ENCODE measurements at regions not wholly inside any gene's neighbourhood (a gene's known extent, or its start where the extent isn't known, plus 50 kb on each side); places are given as distances from the start of the nearest gene placed in this dataset.

DNA sequence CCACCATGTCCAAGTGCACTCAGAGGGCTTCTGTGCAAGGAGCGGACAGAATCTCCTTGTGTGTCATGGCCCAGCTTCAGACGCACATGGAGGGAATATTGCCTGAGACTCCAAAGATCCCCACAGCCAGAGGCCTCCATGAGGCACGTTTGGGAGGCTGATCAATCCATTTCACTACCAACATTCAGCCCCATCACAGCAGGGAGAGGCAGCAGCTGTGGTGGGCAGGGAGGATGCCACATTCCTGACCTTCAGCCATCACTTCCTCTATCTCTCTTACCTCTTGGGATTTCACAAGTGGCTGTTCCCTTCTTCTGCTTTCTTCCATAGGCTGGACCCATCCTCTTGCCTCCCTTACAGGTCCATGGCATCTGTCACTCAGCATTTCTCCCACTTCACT lies 82.4 kb upstream of the MBNL2 start:
- Histone ChIP-seq H3K27me3 (ENCODE audit: low read length) (no peaks in the 10 kb centered on the region), H3K79me2 (ENCODE audit: insufficient read depth, low read length) (no peaks in the 10 kb centered on the region), H3K27ac (ENCODE audit: low read depth, low read length) (no peak overlapping the region), H3F3A (ENCODE audit: insufficient read depth) (no peaks in the 10 kb centered on the region), H3K4me2 (ENCODE audit: low read depth, low read length, poor library complexity, severe bottlenecking) (no peak overlapping the region), H3K36me3 (ENCODE audit: low read length) (no peaks in the 10 kb centered on the region), H3K9ac (ENCODE audit: low read length) (no peak overlapping the region), H3K4me3 (ENCODE audit: insufficient read depth, low read length, poor library complexity, severe bottlenecking) (no peak overlapping the region), H2AFZ (ENCODE audit: low read depth, low read length, severe bottlenecking) (no peak overlapping the region), H4K20me1 (ENCODE audit: low read depth, low read length) (no peaks in the 10 kb centered on the region), H3K9me2 (replicated peaks; ENCODE audit: insufficient read depth, low read length) (no peaks in the 10 kb centered on the region), H3K9me3 (ENCODE audit: insufficient read depth, low read length) (no peaks in the 10 kb centered on the region)
- no peak for TF ChIP-seq EZH2phosphoT487 (conservative IDR thresholded peaks at IDR 0.05; ENCODE audit: low read length)
- TF ChIP-seq, protein P1, sequence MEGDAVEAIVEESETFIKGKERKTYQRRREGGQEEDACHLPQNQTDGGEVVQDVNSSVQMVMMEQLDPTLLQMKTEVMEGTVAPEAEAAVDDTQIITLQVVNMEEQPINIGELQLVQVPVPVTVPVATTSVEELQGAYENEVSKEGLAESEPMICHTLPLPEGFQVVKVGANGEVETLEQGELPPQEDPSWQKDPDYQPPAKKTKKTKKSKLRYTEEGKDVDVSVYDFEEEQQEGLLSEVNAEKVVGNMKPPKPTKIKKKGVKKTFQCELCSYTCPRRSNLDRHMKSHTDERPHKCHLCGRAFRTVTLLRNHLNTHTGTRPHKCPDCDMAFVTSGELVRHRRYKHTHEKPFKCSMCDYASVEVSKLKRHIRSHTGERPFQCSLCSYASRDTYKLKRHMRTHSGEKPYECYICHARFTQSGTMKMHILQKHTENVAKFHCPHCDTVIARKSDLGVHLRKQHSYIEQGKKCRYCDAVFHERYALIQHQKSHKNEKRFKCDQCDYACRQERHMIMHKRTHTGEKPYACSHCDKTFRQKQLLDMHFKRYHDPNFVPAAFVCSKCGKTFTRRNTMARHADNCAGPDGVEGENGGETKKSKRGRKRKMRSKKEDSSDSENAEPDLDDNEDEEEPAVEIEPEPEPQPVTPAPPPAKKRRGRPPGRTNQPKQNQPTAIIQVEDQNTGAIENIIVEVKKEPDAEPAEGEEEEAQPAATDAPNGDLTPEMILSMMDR (IDR thresholded peaks at IDR 0.05; ENCODE audit: insufficient read depth, low read length, poor library complexity, severe bottlenecking): no peak

DNA sequence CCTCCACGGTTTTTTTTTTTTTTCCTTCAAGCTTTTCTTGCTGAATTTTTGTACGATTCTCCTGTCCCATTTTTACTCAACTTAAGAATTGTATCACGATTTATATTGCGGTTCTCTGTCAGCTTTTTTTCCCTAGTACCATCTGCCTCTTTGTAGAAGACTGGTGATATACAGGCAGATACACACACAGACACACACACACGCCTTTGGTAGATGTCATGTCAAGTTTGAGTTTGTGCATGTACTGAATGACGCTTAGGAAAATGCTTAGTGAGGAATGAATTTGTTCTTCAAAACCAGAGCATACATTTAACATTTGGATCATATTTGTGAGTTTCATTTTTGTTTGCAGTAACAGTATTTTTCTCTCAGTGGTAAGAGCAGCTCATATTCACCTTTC lies 82.0 kb upstream of the MBNL2 start:
- H3K4me2 ChIP-seq (ENCODE audit: low read depth, low read length, poor library complexity, severe bottlenecking): no peak overlapping the region

DNA sequence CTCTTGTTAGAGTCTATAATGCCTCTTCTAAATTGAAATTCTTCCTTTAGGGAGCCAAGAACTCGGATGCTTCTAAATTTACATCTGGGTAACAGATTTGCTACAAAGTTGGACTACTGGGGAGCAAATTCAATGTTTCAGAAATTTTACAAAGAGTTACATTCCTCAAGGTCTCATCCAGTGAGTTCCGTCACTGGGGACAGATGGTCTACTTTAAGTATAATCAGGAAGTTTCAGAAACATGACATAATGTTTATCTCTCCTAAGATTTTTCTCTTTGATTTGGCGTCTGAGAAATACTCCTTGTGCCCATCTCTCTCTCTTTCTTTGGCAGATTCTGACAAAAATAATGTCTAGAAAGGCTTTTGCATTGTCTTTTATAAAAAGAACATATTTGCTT lies 81.5 kb upstream of the MBNL2 start:
- H3K9me2 ChIP-seq (replicated peaks; ENCODE audit: insufficient read depth, low read length): no peaks in the 10 kb centered on the region
- H3K9me3 ChIP-seq (ENCODE audit: insufficient read depth, low read length): no peaks in the 10 kb centered on the region
- no peak overlapping the region for H3K9ac ChIP-seq (ENCODE audit: low read length)
- H2AFZ ChIP-seq (ENCODE audit: low read depth, low read length, severe bottlenecking): no peak overlapping the region
- H3K4me2 ChIP-seq (ENCODE audit: low read depth, low read length, poor library complexity, severe bottlenecking): no peak overlapping the region
- H4K20me1 ChIP-seq (ENCODE audit: low read depth, low read length): no peaks in the 10 kb centered on the region
- no peak overlapping the region for H3K27ac ChIP-seq (ENCODE audit: low read depth, low read length)
- no peak for TF ChIP-seq EZH2phosphoT487 (conservative IDR thresholded peaks at IDR 0.05; ENCODE audit: low read length)
- no peaks in the 10 kb centered on the region for H3K36me3 ChIP-seq (ENCODE audit: low read length)
- H3F3A ChIP-seq (ENCODE audit: insufficient read depth): no peaks in the 10 kb centered on the region
- H3K79me2 ChIP-seq (ENCODE audit: insufficient read depth, low read length): no peaks in the 10 kb centered on the region
- H3K27me3 ChIP-seq (ENCODE audit: low read length): no peaks in the 10 kb centered on the region
- H3K4me3 ChIP-seq (ENCODE audit: insufficient read depth, low read length, poor library complexity, severe bottlenecking): no peak overlapping the region

More for the DNA sequence above, 82.0 kb upstream of the MBNL2 start:
- Histone ChIP-seq H4K20me1 (ENCODE audit: low read depth, low read length) (no peaks in the 10 kb centered on the region), H3K4me3 (ENCODE audit: insufficient read depth, low read length, poor library complexity, severe bottlenecking) (no peak overlapping the region), H3K36me3 (ENCODE audit: low read length) (no peaks in the 10 kb centered on the region), H3F3A (ENCODE audit: insufficient read depth) (no peaks in the 10 kb centered on the region), H3K9ac (ENCODE audit: low read length) (no peak overlapping the region), H3K79me2 (ENCODE audit: insufficient read depth, low read length) (no peaks in the 10 kb centered on the region), H3K9me2 (replicated peaks; ENCODE audit: insufficient read depth, low read length) (no peaks in the 10 kb centered on the region), H3K9me3 (ENCODE audit: insufficient read depth, low read length) (no peaks in the 10 kb centered on the region), H2AFZ (ENCODE audit: low read depth, low read length, severe bottlenecking) (no peak overlapping the region), H3K27ac (ENCODE audit: low read depth, low read length) (no peak overlapping the region), H3K27me3 (ENCODE audit: low read length) (no peaks in the 10 kb centered on the region)
- TF ChIP-seq, protein P1 (IDR thresholded peaks at IDR 0.05; ENCODE audit: insufficient read depth, low read length, poor library complexity, severe bottlenecking): no peak
- no peak for TF ChIP-seq EZH2phosphoT487 (conservative IDR thresholded peaks at IDR 0.05; ENCODE audit: low read length)

DNA sequence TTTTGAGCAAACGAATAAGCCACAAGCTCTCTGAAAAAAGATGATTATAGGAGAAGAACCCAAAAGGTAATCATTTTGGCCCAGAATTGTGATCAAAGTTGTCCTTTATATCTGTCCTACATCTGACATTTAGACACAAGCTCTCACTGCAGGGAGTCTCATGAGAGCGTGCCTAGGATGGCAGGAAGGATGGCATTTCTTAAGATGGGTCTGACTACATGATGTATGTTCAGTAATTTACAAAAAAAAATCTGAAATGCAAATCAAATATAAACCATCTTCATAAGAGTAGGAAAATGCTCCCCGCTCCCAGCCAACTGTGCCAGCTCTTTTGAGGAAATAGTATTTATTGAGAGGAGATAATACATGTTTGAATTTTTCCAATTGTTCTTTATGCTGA lies 81.0 kb upstream of the MBNL2 start:
- TF ChIP-seq, protein P1 (IDR thresholded peaks at IDR 0.05; ENCODE audit: insufficient read depth, low read length, poor library complexity, severe bottlenecking): no peak
- no peak for TF ChIP-seq EZH2phosphoT487 (conservative IDR thresholded peaks at IDR 0.05; ENCODE audit: low read length)
- Histone ChIP-seq H3K4me2 (ENCODE audit: low read depth, low read length, poor library complexity, severe bottlenecking) (no peak overlapping the region), H3K27ac (ENCODE audit: low read depth, low read length) (no peak overlapping the region)

More for the DNA sequence above, 81.0 kb upstream of the MBNL2 start:
- no peaks in the 10 kb centered on the region for H3K9me2 ChIP-seq (replicated peaks; ENCODE audit: insufficient read depth, low read length)
- H3K4me3 ChIP-seq (ENCODE audit: insufficient read depth, low read length, poor library complexity, severe bottlenecking): no peak overlapping the region
- H4K20me1 ChIP-seq (ENCODE audit: low read depth, low read length): no peaks in the 10 kb centered on the region
- no peak overlapping the region for H2AFZ ChIP-seq (ENCODE audit: low read depth, low read length, severe bottlenecking)
- H3K27me3 ChIP-seq (ENCODE audit: low read length): no peaks in the 10 kb centered on the region
- no peaks in the 10 kb centered on the region for H3F3A ChIP-seq (ENCODE audit: insufficient read depth)
- H3K36me3 ChIP-seq (ENCODE audit: low read length): no peaks in the 10 kb centered on the region
- H3K9me3 ChIP-seq (ENCODE audit: insufficient read depth, low read length): no peaks in the 10 kb centered on the region
- H3K9ac ChIP-seq (ENCODE audit: low read length): no peak overlapping the region
- H3K79me2 ChIP-seq (ENCODE audit: insufficient read depth, low read length): no peaks in the 10 kb centered on the region
